Pons (tissue), 1 donor: ENCODE measurements at regions not wholly inside any gene's neighbourhood (a gene's known extent, or its start where the extent isn't known, plus 50 kb on each side); places are given as distances from the start of the nearest gene placed in this dataset.

ENCODE experiments used
- DNase-seq: peaks from one replicate; pipeline ENCODE4 v3.0.0-alpha.2; 2016; ENCODE audit warnings: low spot score

DNA sequence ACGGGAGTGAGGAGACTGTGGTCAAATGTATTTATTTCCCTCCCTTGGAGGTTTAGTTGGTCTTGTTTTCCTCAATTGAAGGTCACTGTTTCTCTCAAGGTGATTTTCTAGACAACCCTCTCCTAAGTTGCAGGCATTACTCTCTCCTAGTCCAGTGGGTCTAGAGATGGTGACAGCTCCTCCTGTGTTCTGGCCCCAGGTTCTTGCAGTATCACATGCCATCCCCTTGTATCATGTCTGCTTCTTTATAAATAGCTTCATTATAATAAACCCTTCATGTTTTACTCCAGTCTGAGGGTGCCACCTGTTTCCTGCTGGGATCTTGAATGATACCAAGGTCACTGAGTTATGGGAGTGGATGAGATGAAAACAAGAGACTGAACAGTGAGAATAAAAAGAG, 208.0 kb upstream of the KCNN2 start:
- DNase-seq: no peak

DNA sequence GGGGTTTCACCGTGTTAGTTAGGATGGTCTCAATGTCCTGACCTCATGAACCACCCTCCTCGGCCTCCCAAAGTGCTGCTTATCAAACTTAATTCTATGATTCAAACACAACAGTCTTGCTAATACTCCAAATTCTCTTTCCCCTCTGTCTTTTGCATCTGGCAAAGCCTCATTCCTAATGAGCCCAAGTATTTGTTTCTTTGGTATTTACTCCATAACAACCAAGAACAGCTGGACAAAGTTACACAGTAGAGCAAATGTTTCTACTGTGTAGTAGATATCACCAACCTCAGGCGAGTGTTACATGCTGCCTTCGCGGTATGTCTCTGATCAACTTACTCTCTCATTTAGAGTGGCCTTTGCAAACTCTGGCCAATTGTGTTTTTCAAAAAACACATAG, 195.8 kb upstream of the KCNN2 start:
- no peak for DNase-seq

DNA sequence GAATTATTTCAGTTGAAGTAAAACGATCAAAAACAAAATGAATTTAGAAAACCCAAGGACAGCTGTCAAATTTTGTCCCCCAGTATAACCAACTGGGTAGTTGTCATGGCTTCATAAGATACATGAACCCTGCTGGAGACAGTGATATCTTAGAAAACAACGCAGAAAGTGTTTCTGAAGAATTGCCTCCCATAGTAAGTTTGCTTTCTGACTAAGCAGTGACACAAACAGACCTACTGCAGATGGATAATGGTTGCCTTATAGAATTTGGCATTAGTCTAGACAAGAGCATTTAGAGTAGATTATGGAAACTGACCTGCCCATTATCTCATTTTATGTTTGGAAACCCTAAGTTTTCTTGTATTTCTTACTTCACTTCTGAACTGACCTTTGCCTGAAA, 187.7 kb upstream of the KCNN2 start:
- no peak for DNase-seq

DNA sequence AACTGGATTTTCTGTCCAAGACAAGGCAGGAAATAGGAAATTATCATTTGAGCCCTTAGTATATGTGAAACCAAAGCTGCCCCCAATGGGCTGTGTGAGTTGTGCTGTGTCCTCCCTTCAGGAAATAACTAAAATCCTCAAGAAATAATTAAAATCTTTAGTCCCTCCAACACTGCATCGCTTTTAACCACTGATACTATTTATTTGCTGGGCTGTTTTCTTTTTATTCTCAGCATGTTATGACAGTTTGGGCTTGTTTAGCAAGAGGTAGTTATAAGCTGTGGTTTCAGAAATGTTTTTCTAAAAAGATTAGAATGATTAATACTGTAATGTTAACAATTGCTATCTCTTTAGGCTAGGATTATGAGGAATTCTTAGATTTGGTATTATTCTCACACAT, 187.0 kb upstream of the KCNN2 start:
- no peak for DNase-seq

DNA sequence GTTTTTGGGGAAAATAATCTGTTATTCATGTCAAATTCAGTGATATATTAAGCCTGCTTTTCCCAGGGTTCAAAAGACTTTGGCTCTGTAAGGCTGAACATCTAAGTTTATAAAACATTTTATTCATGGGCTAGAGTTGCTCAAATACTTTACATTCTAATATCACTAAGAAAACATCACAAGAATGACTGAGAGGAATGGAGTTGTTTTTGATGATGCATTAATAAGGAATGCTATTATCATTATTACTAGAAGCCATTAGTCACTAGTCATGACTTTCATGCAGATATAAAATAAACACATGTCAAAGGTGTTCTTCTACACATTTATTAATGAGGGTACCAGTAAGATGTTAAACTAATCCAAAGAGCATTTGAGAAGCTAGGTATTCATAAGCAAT, 185.5 kb upstream of the KCNN2 start:
- DNase-seq: no peak

DNA sequence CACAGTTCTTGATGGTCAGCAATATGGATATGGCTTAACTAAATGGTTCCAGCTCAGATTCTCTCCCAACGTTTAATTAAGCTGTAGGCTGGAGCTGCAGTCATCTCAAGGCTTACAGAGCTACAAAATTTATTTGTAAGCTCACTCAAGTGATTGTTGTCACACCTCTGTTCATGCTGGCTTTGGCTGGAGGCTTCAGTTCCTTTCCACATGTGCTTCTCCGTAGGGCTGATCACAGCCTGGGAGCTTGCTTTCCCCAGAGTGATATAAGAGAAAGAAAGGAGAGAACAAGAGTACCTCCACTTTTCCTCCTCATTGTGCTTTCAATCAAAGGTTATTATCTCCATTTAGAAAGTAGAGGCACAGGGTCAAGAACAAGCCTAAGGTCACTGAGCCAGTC, 182.7 kb upstream of the KCNN2 start:
- no peak for DNase-seq

DNA sequence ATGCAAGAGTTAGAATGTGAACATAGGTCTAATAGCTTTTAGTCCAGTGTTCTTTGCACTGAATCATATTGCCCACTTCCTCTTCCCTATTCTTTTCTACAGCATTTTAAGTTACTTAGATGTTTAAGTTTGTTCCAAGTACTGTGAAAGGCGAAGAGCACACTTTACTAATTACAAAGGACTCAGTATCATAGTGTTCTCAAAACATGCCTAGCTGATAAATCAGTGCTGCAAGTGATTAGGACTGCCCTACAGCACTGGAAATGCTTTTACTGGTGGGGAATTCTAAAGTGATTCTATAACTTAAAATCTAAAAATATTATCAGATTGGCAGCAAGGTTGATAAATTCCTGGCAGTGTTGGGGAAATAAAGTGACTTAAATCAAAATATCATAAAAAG, 177.9 kb upstream of the KCNN2 start:
- no peak for DNase-seq

DNA sequence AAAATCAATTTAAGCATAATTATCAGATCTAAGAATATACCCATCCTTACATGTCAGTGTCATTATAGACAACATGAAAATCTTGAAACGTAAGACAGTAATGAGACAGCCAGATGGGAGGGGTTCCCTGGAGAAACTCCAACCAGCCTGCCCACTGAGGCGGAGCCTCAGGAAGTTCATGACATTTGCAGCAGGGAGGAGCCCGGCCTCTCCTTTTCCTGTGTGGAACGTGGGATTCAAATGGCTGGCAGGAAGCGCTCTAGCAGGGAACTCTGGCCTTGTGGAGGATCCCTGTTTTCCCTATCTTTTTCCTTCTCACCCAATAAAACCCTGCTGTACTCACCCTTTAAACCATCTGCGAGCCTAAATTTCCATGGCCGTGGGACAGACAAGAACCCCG, 176.6 kb upstream of the KCNN2 start:
- DNase-seq: no peak

DNA sequence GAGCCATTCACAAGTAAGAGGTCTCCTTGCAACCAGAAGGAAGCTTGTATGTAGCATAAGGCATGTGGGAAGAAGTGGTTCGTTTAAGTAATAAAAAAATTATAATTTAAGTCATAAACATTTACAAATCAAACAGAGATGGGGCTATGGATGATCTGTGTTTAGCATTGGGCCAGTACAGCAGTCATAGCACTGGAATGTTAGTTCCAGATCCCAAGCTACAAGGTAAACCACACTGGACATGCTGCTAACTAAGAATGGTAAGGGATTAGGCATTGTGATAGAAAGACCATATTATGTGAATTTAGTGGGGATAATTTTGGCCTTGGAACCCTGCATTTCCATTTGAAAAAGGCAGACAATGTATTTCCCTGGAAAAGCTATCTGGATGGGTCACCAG, 170.4 kb upstream of the KCNN2 start:
- no peak for DNase-seq

DNA sequence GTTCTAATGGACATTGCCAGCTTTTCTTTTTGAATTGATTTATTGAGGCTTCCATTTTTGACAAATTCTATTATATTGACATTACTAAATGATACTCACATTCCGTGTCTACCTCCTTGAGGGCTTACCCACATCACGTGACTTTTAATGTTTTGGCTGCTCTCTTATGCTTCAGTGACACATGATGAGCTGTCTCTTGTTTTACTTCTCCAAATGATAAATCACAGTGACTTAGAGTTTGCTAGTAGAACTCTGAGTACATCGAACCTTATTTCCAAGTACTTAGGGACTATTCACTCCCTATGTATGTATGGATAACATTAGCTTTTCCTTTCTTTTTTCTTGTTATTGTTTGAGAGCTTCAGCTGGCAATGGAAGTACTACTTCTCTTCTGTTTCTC, 169.8 kb upstream of the KCNN2 start:
- no peak for DNase-seq

DNA sequence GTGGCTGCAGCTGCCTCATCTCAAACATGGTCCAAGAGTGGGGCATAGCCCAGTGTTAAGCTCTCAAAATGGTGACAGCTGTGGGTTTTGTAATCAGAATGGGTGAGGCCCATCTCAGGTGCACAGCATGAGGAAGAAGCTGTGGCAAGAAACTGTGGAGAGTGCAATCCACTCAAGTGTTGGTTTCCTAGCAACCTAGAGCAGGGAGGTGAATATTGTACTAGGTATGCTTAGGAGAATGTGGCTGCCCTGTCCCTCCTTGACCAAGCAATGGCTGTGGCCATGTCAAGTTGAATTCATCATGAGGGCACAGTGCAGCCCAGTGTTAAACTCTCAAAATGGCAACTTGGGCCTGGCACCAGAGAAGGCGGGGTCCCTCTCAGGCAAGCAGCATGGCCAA, 160.5 kb upstream of the KCNN2 start:
- no peak for DNase-seq

DNA sequence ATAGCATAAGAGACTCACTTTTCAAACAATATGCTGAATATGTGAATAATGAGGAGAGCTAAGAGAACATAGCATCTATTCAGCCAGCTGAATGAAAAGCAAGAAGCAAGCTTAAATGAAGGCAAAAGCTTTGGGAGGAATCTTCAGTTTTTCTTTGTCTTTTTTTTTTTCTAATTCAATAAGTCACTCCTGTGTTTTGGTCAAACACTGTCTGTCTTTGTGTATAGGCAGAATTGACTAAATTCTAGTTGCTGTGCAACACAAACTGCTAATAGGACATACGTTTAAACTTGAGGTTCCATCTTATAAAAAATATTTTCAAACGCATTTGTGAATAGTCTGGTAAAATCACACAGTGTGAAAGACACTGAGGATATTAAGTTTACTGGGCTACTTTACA, 156.9 kb upstream of the KCNN2 start:
- no peak for DNase-seq

DNA sequence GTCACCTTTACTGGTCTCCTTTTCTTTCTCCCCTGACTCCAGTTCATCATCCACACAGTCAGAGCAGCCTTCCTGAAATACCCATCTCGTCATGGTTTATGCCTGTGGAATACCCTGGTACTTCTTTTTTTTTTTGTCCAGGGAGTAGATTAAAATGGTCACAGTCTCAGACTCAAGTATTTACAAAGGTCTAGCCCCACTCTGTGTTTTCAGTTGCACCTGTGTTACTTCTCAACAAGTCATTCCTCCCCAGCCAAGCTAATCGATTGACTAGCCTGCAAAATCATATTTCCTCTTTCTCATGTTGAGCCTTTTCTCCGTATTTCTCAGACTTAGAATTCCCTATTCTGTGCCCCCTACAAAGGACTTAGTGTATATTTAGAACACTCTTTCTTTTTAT, 155.2 kb upstream of the KCNN2 start:
- DNase-seq: no peak

DNA sequence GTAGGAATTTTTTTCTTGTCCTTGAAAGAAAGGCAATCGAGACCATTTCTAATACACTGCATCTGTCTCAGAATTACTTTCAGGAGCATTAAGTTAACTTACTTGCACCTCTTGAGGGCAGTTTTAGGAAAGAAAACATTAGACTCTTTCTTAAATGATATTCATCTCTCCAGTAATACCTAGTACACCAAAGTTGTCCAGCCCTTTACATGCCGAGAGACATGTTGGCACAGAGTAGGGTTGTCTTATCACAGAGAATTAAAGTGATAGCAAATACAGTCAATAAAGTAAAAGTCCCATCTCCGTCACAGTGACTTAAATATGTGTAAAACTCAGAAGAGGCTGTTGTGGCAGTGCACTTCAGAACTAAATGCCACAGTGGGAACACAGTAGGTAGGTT, 154.3 kb upstream of the KCNN2 start:
- DNase-seq: no peak

DNA sequence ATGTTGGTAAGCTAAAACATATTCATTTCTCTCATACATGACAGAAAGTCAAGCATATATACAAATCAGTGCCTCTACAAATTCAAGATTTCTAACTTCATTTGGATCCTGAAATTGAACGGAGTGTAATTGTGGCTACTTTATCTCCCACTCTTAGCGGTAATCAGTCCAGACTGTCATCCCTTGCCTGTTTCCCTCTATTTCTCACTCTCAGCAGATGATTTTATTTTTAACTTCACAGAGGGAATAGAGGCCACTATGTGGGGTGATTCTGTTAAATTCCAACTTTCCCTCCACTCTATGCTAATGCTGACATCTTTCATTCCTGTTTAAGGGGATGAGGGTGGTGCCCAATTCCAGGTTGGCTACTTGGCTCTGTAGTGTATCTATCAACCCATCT, 153.8 kb upstream of the KCNN2 start:
- DNase-seq: no peak

DNA sequence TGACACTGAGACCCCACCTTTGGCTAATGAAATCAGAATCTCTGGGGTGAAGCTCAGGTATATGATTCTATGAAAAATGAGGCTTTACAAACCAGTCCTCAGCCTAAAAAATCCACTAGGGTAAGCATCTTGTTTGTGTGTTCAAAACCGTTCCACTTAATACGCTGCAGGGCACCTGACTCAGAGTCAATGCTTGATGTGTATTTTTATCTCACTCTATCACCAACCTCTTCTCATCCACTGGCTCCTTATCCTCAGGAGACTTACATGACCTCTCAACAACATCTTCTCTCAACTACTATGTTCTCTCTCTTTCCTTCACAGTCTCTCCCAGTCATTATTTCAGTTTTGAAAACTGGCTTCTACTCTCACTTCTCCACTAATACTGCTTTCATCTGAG, 153.3 kb upstream of the KCNN2 start:
- DNase-seq: no peak

DNA sequence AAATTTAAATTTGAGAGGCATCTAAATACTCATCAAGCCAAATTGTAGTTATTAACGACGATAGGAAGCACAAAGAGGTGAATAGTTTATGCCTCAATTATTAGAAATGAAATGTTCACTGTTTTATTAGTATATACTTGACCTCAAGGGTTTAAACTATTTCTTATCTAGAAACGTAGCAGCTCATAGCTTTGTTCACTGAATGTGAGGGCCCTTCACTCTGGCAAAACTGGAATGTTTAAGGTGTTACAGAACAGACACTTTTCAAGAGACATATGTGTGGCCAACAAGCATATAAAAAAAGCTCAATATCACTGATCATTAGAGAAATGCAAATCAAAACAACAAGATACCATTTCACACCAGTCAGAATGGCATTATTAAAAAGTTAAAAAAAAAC, 151.2 kb upstream of the KCNN2 start:
- no peak for DNase-seq

DNA sequence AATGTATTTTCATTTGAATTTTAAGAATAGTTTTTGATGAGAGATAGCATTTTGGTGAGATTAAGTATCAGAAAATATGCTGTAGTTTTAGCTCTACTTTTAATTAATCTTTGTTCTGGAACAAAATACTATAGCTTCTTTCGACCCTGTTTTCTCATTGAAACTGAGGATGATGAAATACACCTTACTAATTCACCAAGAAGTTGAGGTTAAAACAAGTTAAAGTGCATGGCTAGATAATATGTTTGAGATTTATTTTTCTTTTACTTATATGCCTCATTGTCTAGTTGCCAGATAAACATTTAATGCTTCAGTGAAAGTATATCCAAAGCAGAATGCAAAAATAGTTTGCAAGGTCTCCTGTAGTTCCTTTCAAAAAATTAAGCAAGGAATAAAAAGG, 140.1 kb upstream of the KCNN2 start:
- DNase-seq: no peak

DNA sequence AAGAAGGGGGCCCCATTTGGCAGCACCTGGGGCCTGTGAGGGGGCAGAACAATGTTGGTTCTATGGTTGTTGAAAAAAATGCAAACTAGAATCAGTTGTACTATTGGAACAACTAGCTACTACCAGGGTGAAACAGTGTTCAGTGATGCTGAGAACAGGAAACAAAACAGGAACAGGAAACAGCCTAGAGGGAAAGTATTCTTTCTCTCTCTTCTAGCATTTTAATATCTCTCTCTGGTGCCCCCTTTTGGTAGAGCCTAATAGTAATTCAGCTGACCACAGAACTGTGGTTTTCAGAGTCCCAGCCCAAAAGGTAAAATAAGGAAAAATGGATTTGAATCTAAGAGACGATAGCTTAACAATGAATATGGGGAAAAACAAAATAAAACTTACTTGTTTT, 138.0 kb upstream of the KCNN2 start:
- DNase-seq: no peak

DNA sequence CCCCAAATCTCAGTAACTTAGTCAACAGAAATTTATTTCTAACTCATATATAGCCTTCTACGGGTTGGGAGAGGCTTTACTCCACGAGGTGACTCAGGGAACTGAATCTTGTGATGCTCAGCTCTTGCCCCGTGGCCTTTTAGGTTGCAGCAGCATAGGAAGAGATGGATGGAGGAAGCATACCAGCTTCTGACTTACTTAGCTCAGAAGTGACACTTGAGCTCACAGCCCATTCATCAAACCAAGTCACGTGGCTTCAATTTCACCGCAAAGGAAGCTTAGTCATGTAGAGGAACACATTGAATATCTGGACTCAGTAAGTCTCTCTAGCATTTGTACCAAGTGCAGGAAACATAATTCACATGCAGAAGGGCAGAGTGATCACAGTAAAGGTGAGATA, 124.1 kb upstream of the KCNN2 start:
- no peak for DNase-seq

DNA sequence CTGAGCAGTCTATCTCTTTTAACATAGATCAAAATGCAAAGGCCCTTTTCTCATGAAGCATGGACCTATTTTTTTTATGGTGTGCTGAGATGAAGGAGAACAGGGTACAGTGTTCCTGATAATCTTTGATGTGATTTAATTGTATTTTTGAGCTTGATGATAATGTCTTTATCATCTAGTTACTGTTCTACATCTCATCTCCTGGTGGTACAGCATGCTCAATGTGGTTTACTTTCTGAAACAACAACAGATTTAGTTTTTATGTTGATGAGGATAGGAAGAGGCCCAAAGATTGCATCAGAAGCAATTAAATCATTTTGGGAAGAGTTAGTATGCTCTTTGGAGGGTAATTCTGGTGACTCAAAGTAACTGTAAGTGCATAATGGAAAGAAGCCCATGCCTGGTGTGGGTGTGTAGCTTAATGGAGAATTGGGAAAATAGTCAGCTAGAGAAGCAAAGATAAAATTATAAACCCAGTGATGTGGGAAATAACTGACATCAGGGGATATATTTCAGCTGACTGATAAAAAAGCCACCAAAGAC, 123.0 kb upstream of the KCNN2 start:
- DNase-seq: no peak

DNA sequence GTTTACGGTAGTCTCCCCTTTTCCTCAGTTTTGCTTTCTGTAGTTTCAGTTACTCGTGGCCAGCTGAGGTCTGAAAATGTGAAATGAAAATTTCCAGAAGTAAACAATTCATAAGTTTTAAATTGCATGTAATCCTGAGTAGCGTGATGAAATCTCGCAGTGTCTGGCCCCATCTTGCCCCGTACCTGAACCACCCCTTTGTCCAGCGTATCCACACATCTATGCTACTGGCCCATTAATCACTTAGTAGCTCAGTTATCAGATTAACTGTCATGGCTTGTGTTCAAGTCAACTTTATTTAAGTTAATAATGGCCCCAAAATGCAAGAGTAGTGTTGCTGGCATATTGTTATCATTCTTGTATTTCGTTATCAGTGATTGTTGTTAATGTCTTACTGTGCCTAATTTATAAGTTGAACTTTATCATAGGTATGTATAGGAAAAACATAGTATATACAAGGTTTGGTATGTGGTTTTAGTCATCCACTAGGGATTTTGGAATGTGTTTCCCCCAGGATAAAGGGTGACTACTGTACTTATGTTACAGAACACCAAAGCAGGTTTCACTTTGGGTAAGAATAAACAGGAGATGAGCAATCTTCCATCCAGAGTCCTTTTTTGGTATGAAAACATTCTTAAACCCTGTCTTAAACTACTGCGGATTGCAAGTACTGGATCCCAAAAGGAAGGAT, 118.4 kb upstream of the KCNN2 start:
- DNase-seq: no peak

DNA sequence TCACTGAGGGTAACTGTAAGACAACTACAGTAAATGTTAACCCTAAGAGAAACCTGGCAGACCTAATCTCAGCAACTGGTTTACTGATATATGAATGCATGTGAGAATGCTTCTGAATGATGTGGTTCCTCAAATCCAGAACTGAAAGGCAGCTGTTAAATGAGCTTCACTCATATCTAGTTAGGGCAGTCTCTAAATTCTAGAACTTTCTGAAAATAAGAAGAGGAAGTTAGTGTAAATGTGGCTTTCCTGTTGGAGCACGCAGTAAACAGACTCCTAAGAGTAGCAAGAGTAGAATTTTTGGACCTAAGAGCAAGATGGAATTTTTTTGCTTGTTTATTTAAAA, 117.9 kb upstream of the KCNN2 start:
- DNase-seq: no peak

DNA sequence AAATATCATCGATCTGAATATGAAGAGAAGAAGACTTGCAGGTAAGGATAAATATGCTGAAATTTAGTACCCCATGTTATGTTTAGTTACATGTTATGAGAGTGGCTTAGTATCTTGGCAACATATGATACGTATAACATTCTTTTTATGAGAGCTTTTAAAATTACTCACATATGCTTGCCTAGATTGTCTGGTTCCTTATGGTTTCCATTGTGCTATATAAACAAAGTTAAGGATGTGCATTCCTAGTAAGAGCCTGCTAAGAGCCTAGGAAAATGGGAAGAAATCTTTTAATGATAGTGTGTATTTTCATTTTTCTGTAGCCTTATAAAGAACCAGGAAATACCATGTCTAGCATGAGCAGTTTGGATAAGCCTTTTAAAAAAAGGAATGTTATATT, 112.0 kb upstream of the KCNN2 start:
- no peak for DNase-seq

DNA sequence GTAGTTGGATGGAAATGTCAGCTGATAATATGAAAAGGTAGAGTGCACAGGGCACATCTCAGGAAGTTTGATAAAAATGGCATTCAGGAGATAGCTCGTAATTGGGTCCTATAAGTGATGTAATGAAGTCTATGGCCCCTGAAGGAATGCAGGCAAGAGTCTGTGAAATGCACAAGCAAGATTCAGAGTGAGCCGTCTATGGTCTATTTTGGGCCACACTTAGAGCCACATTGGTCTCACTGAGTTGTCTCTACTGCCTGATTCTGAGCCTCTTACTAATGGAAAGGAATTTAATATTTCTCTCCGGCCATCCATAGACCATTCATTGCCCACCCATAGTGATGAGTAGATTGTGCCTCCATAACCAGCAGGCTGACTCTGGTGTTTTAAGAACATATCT, 111.3 kb upstream of the KCNN2 start:
- no peak for DNase-seq
